OCI-LY3 (cell line): ENCODE measurements at regions not wholly inside any gene's neighbourhood (a gene's known extent, or its start where the extent isn't known, plus 50 kb on each side); places are given as distances from the start of the nearest gene placed in this dataset.

Experiments used
- CTCF ChIP-seq: fragments of 200-600, 300-600 bp; sonication (generic); IDR thresholded peaks from 2 replicates; pipeline ENCODE4 v1.5.1; 2014; ENCODE audit warnings: antibody characterized with exemption, low read length, low read depth
- EZH2phosphoT487 ChIP-seq: fragments of 200-600 bp; shearing (Covaris generic); IDR thresholded peaks from 2 replicates; pipeline ENCODE4 v1.6.1; 2018; ENCODE audit warnings: antibody characterized with exemption, mixed run types, low read depth

- no peak for TF ChIP-seq CTCF
- TF ChIP-seq EZH2phosphoT487: no peak
These were observed 265.5 kb upstream of the POT1 start for GRCh38 chr7:125195156-125195555.
